ENCODE measurements at regions not wholly inside any gene's neighbourhood (a gene's known extent, or its start where the extent isn't known, plus 50 kb on each side); places are given as distances from the start of the nearest gene placed in this dataset.

- no TSS peak for BruUV-seq (replicated peaks)
- Histone ChIP-seq H3K9me2 (ENCODE audit: insufficient read depth) (no peaks in the 10 kb centered on the region), H3K4me2 (ENCODE audit: low read length) (no peak overlapping the region), H2AFZ (ENCODE audit: low read depth, low read length, poor library complexity, severe bottlenecking) (no peak overlapping the region), H3K79me2 (ENCODE audit: insufficient read depth, low read length) (no peaks in the 10 kb centered on the region), H4K20me1 (ENCODE audit: insufficient read depth) (no peaks in the 10 kb centered on the region), H3K27me3 (ENCODE audit: insufficient read depth, low read length) (no peaks in the 10 kb centered on the region), H3K4me3 (replicated peaks in 1 of 2; ENCODE audit: low read depth in 1 of 2, low read length in 2 of 2) (no peak overlapping the region), H3K9ac (ENCODE audit: low read length) (no peak overlapping the region), H3K4me1 (ENCODE audit: control insufficient read depth in 1 of 2, insufficient read depth in 2 of 2, low read length in 2 of 2) (peaks cover 0 to 3% of the 10 kb centered on the region in 2 experiments; a peak in 1 of 4 replicates), H3K36me3 (ENCODE audit: control insufficient read depth in 1 of 2, insufficient read depth in 2 of 2, low read length in 2 of 2) (no peaks in the 10 kb centered on the region; a peak in 1 of 4 replicates), H3K9me3 (ENCODE audit: control insufficient read depth in 1 of 2, insufficient read depth in 1 of 2, low read depth in 1 of 2, low read length in 2 of 2) (no peaks in the 10 kb centered on the region), H3K27ac (ENCODE audit: low read depth, low read length) (no peak overlapping the region)
- ChIA-PET POLR2A (no interaction called here), RAD21 (ENCODE audit: low non-redundant PET in 1 of 2, low total read pairs in 2 of 2, uncharacterized antibody in 2 of 2, unreplicated experiment in 2 of 2) (no interaction called here), CTCF (no interaction called here)
- no peak for DNase-seq (ENCODE audit: low read depth, low spot score)
- ATAC-seq, result no peak
- intact Hi-C loops (cut with micrococcal nuclease), result no loop called here
- TF ChIP-seq SRF (IDR thresholded peaks at IDR 0.05; ENCODE audit: low read depth), result no peak
- TF ChIP-seq SP1 (IDR thresholded peaks at IDR 0.05; ENCODE audit: low read depth), result no peak
- TF ChIP-seq POLR2A (IDR thresholded peaks at IDR 0.05; ENCODE audit: borderline replicate concordance, extremely low read depth, insufficient read depth, insufficient read length), result no peak
- TF ChIP-seq ZFX (IDR thresholded peaks at IDR 0.05), result no peak
- TF ChIP-seq MAX (IDR thresholded peaks at IDR 0.05), result no peak
- TF ChIP-seq RAD21 (IDR thresholded peaks at IDR 0.05; ENCODE audit: low read depth), result no peak
- TF ChIP-seq, protein P1, sequence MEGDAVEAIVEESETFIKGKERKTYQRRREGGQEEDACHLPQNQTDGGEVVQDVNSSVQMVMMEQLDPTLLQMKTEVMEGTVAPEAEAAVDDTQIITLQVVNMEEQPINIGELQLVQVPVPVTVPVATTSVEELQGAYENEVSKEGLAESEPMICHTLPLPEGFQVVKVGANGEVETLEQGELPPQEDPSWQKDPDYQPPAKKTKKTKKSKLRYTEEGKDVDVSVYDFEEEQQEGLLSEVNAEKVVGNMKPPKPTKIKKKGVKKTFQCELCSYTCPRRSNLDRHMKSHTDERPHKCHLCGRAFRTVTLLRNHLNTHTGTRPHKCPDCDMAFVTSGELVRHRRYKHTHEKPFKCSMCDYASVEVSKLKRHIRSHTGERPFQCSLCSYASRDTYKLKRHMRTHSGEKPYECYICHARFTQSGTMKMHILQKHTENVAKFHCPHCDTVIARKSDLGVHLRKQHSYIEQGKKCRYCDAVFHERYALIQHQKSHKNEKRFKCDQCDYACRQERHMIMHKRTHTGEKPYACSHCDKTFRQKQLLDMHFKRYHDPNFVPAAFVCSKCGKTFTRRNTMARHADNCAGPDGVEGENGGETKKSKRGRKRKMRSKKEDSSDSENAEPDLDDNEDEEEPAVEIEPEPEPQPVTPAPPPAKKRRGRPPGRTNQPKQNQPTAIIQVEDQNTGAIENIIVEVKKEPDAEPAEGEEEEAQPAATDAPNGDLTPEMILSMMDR (IDR thresholded peaks at IDR 0.05 in 2 of 3, conservative IDR thresholded peaks at IDR 0.05 in 1 of 3; ENCODE audit: borderline replicate concordance in 1 of 3, insufficient read depth in 1 of 3, low read depth in 2 of 3, low read length in 2 of 3), result no peak
- TF ChIP-seq JUND (IDR thresholded peaks at IDR 0.05), result no peak
- TF ChIP-seq SIN3A (IDR thresholded peaks at IDR 0.05; ENCODE audit: low read depth), result no peak
- TF ChIP-seq YY1 (IDR thresholded peaks at IDR 0.05; ENCODE audit: extremely low read depth, insufficient replicate concordance, low read depth, low read length), result no peak
- no peak for TF ChIP-seq EZH2phosphoT487 (IDR thresholded peaks at IDR 0.05; ENCODE audit: borderline replicate concordance)
- TF ChIP-seq EZH2 (IDR thresholded peaks at IDR 0.05), result no peak
- no peak for TF ChIP-seq ELF1 (IDR thresholded peaks at IDR 0.05; ENCODE audit: borderline replicate concordance, low read depth)
- TF ChIP-seq TCF7L2 (IDR thresholded peaks at IDR 0.05; ENCODE audit: borderline replicate concordance, extremely low read depth, insufficient read depth, insufficient read length), result no peak
These were observed 281.3 kb upstream of the IGFBP3 start for GRCh38 chr7:46202379-46202778.
